Frontal cortex (tissue), 3 donors: ENCODE measurements at regions not wholly inside any gene's neighbourhood (a gene's known extent, or its start where the extent isn't known, plus 50 kb on each side); places are given as distances from the start of the nearest gene placed in this dataset.

ENCODE experiments used
- DNase-seq, 2 donors: peaks; one replicate each; pipeline ENCODE4 v3.0.0; 2012; ENCODE audit warnings: low spot score in 2 of 2
- FAIRE-seq: peaks from 2 replicates; lab custom pipeline; 2012; peaks lifted over from hg19 to GRCh38; lab: Jason Lieb, UNC
- donor health status: control.
- donor health status: control.
- donor health status: control.

DNA sequence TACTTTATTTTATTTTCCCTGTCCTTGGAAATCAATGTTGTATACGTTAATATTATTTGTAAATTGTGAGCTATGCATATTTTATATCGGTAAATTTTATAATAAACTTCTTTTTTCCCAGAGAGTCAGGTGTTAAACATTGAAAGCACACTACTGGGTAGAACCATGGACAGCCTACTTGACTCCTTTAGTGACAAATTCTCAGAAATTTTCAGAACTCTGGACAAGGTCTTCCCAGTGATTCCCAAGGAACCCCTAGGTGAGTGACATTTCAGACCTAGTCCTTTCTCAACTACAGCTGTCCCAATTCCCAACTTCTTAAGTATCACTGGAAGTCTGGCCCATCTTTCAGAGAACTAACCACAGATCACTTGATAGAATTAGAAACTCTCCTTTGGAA lies 107.2 kb downstream of the RCN1 start:
- no peak for DNase-seq
- FAIRE-seq = no peak

DNA sequence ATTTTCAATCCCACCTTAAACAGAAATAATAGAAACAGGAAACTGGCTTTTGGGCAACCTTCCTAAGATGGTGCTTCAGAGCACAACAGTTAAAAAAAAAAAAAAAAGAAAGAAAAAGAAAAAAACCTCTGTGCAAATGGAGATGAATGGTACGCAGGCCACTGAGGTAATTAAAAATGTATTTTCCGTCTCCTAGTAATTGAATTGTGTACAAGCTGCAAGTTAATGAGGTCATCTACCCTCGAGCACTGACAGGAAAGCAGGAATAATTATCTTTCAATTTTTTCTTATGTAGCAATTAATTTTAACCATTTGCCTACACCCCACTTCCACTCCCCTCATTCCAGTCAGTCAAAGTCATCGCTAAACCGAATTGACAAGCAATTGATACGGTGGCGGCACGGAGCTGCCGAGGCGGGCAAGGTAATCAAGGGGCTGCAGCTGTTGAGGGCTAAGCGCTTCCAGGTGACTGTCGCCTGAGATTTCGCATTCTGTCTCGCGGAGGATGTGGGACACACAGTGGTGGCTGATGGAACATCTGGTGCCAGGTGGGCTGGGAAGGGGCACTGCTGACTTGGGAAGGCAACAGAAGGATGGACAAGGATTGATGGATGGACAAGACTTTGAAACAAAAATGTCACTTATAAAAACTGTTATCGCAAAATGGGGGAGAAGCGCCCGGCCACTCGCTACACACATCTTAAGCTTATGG lies 109.4 kb downstream of the RCN1 start:
- DNase-seq = no peak
- FAIRE-seq = no peak

DNA sequence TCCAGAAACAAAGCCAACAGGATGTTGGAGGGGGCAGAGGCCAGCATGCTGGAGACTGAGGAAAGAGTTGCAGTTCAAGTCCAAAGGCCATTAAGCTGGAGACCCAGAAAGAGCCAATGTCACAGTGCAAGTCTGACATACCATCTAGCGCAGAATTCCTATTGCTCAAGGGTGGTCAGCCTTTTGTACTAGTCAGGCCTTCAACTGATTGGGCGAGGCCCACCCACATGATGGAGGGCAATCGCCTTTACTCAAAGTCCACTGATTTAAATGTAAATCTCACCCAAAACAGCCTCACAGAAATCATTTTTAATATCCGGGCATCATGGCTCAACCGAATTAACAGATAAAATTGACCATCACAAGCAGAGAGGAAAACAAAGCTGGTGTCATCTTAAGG lies 113.9 kb downstream of the RCN1 start:
- FAIRE-seq (no peak), DNase-seq (no peak)

DNA sequence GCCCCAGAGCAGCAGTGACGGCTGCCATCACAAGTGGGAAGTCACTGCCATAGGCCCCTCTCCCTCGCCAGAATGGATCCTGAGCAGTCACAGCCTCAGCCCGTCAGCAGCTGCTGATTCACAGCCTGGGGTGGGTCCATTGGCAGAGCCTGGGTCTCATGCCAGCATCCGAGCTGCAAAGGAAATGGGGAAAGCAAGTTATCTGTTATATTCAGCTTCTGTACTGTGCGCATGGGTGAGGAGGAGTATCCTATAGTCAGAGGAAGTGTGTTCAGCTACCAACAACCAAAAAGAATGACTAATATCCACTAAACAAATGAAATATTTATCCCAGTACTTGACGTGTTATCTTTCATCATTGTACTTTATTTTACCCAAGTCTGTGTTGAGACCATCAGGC lies 119.7 kb downstream of the RCN1 start:
- no peak for FAIRE-seq

DNA sequence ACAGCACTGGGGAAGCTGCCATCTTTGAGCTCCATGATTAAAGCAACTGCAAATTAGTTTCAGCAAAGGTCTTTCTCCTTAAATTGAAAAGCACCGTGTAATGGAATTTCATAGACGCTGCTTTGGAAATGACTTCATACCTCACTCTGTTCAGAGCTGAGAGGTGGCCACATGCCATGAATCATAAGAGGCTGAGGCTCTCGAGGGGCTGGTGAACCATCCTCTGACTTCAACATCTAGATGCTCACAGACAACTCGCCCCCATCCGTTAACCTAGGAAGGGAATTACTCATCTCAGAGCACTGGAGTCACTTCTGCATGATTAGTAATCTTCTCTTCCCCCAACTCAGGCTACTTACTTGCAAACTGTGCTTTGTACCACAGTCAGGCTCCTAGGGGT lies 122.3 kb downstream of the RCN1 start:
- FAIRE-seq = no peak
- no peak for DNase-seq

More for the DNA sequence above, 119.7 kb downstream of the RCN1 start:
- DNase-seq = no peak

DNA sequence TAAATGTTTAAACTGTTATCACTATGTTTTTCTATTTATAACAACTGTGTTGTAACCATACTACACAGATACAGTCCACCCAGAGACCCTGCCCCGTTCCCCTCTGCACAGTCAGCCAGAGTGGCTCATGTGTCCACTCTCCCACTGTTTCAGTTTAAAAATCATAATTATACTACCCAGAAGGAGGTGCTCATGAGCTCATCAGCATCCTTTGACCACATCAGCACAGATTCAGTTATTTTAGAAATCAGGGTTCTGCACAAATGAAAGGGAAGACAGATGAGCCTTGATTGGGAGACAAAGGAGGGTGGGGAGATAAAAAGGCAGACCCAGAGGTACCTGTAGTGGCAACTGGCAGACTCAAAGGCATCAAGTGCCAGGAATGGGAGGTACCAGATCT lies 124.3 kb downstream of the RCN1 start:
- FAIRE-seq (no peak), DNase-seq (no peak)

DNA sequence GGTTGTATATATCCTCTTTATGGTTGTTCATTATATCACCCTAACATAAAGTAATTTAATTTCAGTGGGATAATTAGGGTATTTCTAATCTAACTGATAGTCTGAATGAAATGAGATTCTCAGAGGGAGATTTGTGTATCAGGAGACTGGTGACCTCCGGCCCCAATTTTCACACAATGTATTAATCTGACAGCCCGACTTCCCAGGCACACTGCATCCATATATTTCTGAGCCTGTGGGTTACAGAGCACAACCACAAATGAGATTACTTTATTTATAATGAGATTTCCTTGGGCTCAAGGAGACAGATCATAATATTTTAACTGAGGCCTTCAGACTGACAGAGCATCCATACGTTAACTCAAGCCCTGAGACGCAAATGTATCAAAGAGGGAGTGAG lies 125.9 kb downstream of the RCN1 start:
- DNase-seq (no peak), FAIRE-seq (no peak)

DNA sequence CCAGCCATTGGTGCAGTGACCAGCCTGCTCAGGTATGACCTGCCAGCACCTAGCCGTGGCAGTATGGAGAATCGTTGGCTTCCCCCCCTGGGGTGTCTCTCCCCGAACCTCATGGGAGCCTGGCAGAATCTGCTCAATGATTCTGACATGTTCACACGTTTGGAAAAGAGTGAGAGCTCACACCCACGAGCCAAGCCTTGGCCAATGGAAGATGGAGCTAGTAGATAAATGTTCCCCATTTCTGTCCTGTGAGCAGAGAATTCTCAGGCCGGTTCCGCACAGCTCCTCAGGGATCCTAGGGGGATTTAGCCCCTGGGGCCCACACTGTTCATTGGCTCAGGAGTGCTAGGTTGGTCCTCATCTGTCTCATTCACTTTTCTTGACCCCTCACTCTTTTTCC lies 128.4 kb downstream of the RCN1 start:
- no peak for DNase-seq
- FAIRE-seq = no peak

DNA sequence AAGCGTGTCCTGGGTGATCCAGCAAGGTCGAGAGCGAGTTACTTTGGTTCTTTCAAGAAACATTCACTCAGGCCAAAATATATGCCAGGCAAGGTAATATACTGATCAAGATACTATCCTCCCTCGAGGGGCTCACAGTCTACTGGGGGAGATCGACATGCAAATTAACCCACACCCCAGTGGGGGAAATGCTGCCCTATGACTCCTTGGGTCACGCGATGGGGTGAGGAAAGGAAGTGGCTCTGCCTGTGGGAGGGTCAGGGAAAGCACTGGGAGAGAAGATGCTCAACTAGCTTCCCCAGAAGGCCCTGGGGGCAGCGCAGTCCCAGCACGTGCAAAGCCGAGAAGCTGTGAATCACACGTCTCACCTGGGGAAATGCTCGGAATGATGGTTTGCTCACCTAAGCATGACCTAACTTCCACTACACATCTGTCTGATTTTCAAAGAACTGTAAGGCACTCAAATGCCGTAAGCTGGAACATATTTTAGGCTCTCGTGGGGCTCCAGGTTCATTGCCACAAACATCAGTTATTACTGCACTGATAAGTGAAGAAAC lies 130.7 kb downstream of the RCN1 start:
- DNase-seq (no peak), FAIRE-seq (no peak)

DNA sequence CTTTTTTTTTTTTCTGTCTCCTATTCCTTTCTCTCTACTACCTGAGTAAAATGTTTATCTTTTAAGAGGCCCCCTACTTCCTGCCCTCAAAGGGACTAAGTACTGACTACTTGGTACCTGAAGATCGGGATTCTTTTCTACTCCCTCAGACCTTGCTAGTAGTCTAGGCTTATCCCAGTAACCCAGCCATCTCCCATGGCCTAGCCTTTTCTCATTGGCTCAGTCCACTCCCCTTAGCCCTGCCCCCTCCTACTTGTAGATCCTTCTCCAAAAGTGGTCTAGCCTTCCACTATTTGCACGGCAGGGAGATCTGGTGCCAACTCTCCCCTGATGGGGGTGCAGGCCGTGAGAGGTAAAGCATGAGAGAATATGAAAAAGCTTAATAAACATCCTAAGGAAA lies 133.7 kb downstream of the RCN1 start:
- DNase-seq (no peak), FAIRE-seq (no peak)

DNA sequence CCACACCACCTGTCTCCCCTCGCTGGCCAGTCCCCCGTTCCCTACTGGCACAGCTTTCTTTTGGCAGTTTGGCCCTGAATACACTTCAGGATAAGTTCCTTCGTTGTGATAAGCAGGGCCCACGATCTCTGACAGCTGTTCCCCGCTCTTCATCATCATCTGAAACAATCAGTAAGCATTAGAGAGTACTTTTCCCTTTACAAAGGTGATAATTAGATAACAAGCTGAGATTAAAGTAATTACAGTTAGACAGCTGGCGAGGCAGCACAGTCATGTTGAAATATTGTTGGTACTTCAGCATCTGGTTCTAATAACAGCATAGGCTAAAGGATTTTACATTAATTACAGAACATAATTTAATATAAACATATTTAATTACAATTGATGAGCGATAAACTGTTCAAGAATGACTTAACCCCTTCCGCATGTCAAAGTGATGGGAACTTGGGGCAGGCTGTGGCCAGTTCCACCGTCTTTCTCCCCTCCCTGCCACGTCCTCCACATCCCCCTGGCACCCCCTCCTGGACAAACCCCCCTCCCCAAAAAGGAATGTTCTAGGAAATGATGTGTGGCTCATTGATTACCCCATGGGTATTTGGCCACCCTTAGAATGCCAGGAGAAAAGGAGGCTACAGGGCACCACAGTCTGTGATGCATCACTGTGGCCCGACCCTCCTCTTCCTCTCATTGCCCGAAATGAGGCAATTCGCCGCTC lies 134.9 kb downstream of the RCN1 start:
- FAIRE-seq = no peak
- DNase-seq = no peak

DNA sequence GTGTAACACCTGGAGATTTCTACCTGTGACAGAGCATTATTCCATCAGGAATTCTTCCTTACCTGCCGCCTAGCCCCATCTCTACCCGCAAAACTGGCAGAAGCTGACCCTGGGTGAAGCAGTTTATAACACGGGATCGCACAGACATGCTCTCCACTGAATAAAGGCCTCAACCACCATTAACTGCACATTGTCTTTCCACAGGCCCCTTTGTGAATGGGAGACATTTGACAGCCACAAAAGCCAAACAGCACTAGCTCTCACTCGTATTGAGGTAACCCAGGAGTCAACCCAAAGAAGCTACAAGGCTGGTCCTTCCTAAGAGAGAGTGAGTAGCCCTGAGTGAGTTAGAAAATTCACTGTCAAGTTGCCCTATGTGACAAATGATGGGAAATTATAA lies 135.6 kb downstream of the RCN1 start:
- no peak for FAIRE-seq
- no peak for DNase-seq

DNA sequence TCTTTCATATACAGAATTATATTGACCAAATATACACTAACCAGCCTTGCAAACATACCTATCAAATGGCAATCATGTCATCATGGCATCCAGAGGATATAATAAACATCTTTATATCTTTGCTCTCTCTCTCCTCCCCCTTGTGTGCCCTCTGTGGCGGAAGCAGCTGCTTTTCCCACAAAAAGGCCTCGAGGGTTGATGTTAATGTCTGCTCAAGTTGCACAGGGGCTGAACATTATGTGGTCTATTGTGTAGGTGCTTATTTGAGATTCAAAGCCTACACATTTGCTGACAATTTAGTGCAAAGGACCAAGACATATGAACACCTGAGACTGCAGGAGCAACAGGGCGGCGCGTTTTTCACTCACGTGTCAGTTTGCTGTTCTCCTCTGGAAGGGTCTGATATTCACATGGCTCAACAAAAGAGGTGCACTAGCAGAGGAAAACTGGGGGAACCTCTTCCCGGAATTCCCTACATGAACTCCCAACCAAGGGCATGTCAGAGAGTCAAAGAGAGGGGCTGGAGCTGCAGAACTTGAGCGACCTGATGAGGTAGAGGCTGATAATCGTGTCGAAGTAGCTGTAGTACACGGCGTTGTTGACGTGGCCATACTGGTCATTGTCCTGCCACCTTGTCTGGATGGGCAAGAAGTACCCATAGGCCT lies 138.8 kb downstream of the RCN1 start:
- FAIRE-seq (no peak), DNase-seq (no peak)

DNA sequence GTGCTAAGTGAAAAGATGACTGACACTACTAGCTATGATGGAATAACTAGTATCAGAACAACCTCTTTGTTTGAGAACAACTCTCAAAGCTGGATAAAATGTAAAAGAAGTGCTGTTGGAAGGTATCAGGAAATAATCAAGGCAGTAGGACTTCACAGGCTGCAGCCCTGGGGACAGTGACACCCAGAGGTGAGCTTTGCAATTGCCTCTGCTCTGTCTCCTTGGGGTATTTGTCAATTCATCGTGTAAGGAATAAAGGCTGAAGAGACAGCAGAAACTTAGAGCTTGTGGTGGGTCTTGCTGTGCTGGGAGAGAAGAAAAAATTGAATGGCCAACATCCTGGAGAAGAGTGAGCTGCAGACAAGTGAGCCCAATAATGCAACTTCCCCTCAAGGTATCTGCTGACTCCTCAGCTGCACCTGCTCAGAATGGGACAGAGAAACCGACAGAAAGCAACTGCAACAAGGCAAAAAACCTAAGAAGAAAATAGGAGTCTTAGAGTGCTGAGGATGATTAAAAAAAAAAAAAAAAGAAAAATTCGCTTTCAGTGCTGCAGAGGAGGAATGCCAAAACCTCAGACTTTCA lies 141.1 kb downstream of the RCN1 start:
- no peak for FAIRE-seq
- no peak for DNase-seq

DNA sequence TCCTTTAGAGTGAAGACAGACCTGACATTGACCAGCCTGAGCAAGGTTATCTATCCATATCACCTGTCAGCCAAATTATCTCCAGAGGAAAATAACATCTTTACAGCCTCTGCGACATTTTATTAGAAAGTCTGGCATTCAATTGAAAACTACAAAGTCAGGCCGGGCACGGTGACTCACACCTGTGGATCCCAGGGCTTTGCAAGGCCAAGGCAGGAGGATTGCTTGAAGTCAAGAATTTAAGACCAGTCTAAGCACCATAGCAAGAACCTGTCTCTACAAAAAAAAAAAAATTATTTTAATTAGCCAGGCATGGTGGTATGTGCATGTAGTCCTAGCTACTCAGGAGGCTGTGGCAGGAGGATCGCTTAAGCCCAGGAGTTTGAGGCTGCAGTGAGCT lies 141.6 kb downstream of the RCN1 start:
- DNase-seq = no peak
- no peak for FAIRE-seq

DNA sequence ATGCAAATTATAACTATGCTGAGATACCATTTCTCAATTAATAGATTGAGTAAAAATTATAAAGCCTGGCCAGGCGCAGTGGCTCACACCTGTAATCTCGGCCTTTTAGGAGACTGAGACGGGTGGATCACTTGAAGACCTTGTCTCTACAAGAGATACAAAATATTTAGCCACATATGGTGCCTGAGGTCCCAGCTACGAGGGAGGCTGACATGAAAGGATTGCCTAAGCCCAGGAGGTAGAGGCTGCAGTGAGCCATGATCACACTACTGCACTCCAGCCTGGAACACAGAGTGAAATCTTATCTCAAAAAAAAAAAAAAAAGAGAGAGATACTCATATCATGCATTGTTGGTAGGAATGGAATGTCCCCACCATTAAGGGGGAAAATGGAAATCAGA lies 142.4 kb downstream of the RCN1 start:
- FAIRE-seq (no peak), DNase-seq (no peak)

DNA sequence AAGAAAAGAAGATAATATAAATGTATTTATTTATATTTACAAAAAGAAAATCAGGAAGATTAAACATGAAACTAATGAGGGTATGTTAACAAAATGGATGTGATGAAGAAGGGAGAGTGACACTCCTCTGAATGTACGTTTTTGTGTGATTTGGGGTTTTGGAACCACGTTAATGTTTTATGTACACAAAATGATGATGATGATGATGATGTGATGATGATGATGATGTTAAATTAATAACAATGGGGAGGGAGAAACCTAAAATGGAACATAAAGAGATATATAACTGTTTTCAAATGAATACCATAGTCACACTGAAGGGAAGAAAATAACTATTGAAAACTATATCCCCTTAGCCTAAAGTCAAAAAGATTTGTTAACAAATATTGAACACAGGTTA lies 143.1 kb downstream of the RCN1 start:
- FAIRE-seq (no peak), DNase-seq (no peak)

DNA sequence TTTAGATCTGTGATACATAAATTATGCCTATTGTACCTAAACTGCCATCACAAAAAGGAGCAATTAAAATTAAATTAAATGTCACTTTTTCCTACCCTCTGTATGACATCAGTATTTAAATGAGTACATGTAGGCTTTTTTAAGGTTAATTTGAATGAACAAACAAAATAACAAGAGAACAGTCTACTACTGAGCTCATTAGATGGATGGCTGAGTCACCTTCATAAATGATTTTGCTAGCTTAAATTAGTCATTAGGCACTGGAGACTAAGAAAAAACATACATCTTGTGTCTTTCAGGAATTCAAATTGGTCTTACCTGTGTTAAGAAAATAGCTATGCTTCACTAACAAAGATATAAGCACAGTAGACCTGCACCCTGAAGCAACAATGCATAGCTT lies 153.6 kb downstream of the RCN1 start:
- DNase-seq = no peak
- FAIRE-seq = no peak

DNA sequence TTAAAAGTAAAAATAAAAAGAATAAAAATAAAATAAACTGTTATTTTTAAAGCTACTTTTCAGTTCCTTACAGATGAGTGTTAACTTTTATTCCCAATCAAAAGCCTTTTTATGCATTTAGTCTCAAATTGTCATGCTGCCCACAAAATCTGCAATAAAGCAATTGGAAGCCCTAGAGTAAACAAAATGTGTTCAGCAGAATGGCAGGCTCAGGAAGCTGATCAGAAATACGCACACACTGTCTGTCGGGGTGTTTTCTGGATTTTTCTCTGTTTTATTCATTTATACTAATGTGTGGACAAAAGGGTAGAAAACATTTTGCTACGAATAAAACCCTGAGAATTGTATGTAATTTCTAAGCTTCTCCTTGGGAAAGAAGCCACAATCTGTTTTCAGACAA lies 162.8 kb downstream of the RCN1 start:
- FAIRE-seq = no peak
- no peak for DNase-seq

DNA sequence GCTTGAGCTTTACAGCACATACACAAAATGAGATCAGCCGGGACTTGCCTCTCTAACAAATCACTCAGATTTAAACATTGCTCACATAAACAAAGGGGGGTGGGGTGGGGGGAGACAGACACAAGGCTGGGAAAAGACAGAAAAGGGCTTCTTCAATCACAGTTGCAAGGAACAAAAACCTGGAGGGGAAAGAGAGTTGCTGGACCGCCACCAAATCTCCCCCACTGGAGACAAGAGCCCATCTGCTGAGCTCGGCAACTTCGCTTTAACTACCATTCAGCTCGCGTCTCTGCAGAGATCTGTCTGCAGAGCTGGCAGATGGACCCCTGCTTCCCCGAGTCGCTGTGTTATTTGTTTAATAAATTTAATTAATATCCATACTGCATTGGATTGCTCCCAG lies 165.0 kb downstream of the RCN1 start:
- no peak for DNase-seq
- FAIRE-seq = no peak

DNA sequence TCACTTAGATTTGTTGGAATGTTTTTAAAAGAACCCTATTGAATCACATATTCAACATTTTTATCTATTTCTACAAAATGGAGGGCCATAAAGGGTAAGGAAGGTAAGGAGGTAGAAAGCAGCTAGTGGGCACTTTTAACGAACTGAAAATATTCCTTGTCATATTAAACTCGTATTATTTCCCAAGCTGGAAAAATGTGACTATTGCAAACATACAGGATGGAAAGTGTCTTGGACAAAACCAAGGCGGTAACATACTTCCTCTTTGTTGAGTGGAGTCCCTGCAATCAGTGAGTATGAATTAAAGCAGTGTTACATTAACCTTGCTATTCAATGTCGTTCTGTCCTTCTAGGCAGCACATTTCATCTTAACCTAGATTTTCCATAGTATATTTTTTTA lies 165.6 kb downstream of the RCN1 start:
- DNase-seq (no peak), FAIRE-seq (no peak)
